ENCODE measurements at regions not wholly inside any gene's neighbourhood (a gene's known extent, or its start where the extent isn't known, plus 50 kb on each side); places are given as distances from the start of the nearest gene placed in this dataset.

DNA sequence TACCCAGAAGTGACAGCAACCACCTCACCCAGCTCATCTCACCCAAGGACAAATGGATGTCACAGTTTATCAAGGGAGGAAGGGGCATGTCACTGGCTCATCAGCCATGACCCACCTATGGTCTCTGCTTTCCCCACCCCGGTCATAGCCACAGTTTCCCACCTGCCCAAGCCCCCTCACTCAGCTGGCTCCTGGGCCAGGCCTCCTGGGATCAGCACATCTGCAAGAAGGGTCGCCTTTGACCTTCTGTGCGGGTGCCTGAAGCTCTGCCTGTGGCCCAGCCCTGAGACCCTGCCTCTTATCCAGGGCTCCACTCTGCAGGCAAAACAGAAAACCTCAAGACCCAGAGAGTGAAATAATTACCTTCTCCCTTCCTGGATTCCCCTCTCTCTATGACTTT lies 236.4 kb downstream of the BUD13 start:
- no peak for TF ChIP-seq CTCF (conservative IDR thresholded peaks at IDR 0.05; ENCODE audit: low read depth)
- ChIA-PET POLR2A (ENCODE audit: low non-redundant PET) (no interaction called here), CTCF (no interaction called here)
- DNase-seq (ENCODE audit: low spot score): no peak
- H3K27ac ChIP-seq: no peak overlapping the region

GRCh38 chr11:116535994-116536393 lies 236.8 kb downstream of the BUD13 start:
- TF ChIP-seq CTCF (conservative IDR thresholded peaks at IDR 0.05; ENCODE audit: low read depth): no peak
- H3K27ac ChIP-seq: no peak overlapping the region
- POLR2A ChIA-PET (ENCODE audit: low non-redundant PET): no interaction called here
- CTCF ChIA-PET: no interaction called here
- DNase-seq (ENCODE audit: low spot score): no peak

DNA sequence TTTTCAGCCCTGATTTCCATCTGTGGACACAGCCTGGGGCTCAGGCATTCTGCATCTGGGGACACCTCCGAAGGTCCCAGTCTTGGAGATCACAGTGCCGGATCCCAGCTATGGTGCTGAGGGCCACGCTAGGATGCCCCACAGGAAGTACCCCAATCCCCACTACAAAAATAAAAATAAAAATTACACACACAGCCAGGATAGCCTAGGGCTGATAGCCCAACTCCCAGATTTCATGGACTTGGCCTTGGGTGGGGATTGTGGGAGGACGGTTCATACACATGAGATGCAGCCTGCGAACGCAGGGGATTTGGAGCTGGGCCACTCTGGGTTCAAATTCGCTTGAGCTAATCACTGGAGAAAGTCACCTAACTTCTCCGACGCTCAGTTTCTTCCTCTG lies 237.7 kb downstream of the BUD13 start:
- CTCF ChIA-PET: no interaction called here
- no peak overlapping the region for H3K27ac ChIP-seq

GRCh38 chr11:116534270-116534975 lies 238.4 kb downstream of the BUD13 start:
- TF ChIP-seq CTCF (conservative IDR thresholded peaks at IDR 0.05; ENCODE audit: low read depth): no peak
- POLR2A ChIA-PET (ENCODE audit: low non-redundant PET): no interaction called here
- no peak overlapping the region for H3K27ac ChIP-seq
- DNase-seq (ENCODE audit: low spot score): no peak
- CTCF ChIA-PET: no interaction called here

More for the DNA sequence above, 237.7 kb downstream of the BUD13 start:
- POLR2A ChIA-PET (ENCODE audit: low non-redundant PET): no interaction called here
- DNase-seq (ENCODE audit: low spot score): no peak
- TF ChIP-seq CTCF (conservative IDR thresholded peaks at IDR 0.05; ENCODE audit: low read depth): no peak

DNA sequence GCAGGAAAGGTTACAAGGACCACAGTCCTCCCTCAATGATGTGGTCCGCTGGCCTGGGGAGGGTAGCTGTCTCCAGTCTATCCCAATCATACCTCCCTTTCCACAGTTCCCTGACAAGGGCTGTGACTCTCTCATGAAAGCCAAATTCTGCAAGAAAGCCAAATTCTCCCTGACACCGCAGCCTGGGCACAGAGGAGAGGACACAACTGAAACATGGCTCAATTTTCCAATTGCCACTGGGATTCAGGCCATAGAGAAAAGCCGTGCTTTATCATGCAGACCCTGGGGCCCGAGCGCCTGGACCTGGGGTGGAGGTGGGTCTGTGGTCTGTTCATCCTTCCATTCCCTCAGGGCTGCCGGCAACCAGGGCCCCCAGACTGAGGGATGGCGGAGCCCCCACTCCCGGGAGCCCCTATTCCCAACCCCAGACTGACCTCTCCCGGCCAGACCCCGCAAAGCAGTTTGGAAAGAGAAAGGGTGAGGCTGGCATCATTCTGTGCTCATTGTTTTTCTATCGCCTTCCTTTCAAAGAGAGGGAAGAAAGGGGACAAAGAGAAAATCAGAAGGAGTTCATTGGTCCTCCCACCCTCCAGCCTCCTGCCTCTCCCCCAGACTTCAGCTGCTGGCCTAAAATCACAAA lies 239.5 kb downstream of the BUD13 start:
- H3K27ac ChIP-seq: no peak overlapping the region
- no peak for DNase-seq (ENCODE audit: low spot score)
- no peak for TF ChIP-seq CTCF (conservative IDR thresholded peaks at IDR 0.05; ENCODE audit: low read depth)
- POLR2A ChIA-PET (ENCODE audit: low non-redundant PET): no interaction called here
- CTCF ChIA-PET: no interaction called here

- CTCF ChIA-PET: interaction anchor here (1.0 kb wide), 1 partner anchor 21 kb away, joined by 4 read pairs; no protein-coding TSS in a partner anchor
- POLR2A ChIA-PET (ENCODE audit: low non-redundant PET): no interaction called here
- TF ChIP-seq CTCF (conservative IDR thresholded peaks at IDR 0.05; ENCODE audit: low read depth): no peak
- H3K27ac ChIP-seq: no peak overlapping the region
- no peak for DNase-seq (ENCODE audit: low spot score)
Observed at GRCh38 chr11:116532066-116532465, 240.7 kb downstream of the BUD13 start.
